Upper lobe of left lung (tissue), 4 donors: ENCODE measurements at regions not wholly inside any gene's neighbourhood (a gene's known extent, or its start where the extent isn't known, plus 50 kb on each side); places are given as distances from the start of the nearest gene placed in this dataset.

Experiments used
- CTCF ChIP-seq, 6 experiments: fragments of 450-650 bp in 4 of 6; fragments of 200-600 bp in 2 of 6; sonication (generic) in 2 of 6; IDR thresholded peaks; one replicate each; pipeline ENCODE4 v1.5.1; 2016 to 2019; ENCODE audit warnings: antibody characterized with exemption in 6 of 6
- POLR2A ChIP-seq, 4 donors: fragments of 450-650 bp; IDR thresholded peaks; one replicate each; pipeline ENCODE4 v1.5.1; 2016 to 2017; ENCODE audit warnings: antibody characterized with exemption in 4 of 4, mild to moderate bottlenecking in 2 of 4
- POLR2AphosphoS5 ChIP-seq, 2 donors: sonication (generic); formaldehyde crosslinking; IDR thresholded peaks; one replicate each; pipeline ENCODE4 v1.5.1; 2017; ENCODE audit warnings: antibody characterized with exemption in 2 of 2

- no peak for TF ChIP-seq CTCF (IDR thresholded peaks at IDR 0.05)
- TF ChIP-seq POLR2A (IDR thresholded peaks at IDR 0.05), result no peak
- no peak for TF ChIP-seq POLR2AphosphoS5 (IDR thresholded peaks at IDR 0.05)
These were observed 62.3 kb downstream of the ADCYAP1 start for GRCh38 chr18:966759-967576.
